NCI-H1105 (cell line): ENCODE measurements at regions not wholly inside any gene's neighbourhood (a gene's known extent, or its start where the extent isn't known, plus 50 kb on each side); places are given as distances from the start of the nearest gene placed in this dataset.
A peak's percentile ranks its signal among the peaks of the same experiment; 100 is the strongest.

Experiments used
- DNase-seq: peaks from one replicate; lab custom pipeline; 2025; lab: John Stamatoyannopoulos, UW

GRCh38 chr6:51250317-51250716, 431.6 kb downstream of the TFAP2B start:
- no peak for DNase-seq

DNA sequence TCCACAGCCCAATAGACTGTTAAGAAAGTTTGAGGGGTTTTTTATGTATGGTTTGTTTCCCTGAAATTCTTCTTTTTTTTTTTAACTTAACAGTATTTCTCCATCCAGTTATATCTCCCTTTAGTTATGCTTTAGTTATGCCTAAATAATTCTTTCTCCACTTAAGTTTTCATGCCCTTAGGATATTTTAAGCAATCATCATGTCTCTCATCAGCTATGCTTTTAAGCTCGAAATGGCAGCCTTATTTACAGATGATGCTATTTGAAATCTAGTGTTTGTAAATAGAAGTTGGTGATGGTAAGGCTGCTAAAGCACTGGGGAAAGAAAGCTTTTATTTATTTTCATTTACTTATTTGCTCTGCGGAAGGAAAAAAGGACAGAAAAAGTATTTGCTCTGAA, 439.3 kb downstream of the TFAP2B start:
- DNase-seq: no peak

- DNase-seq: no peak
These were observed 441.3 kb downstream of the TFAP2B start for GRCh38 chr6:51260003-51260402.

GRCh38 chr6:51261691-51262090, 443.0 kb downstream of the TFAP2B start:
- DNase-seq: no peak

- no peak for DNase-seq
These were observed 446.8 kb downstream of the TFAP2B start for GRCh38 chr6:51265426-51265825.

DNA sequence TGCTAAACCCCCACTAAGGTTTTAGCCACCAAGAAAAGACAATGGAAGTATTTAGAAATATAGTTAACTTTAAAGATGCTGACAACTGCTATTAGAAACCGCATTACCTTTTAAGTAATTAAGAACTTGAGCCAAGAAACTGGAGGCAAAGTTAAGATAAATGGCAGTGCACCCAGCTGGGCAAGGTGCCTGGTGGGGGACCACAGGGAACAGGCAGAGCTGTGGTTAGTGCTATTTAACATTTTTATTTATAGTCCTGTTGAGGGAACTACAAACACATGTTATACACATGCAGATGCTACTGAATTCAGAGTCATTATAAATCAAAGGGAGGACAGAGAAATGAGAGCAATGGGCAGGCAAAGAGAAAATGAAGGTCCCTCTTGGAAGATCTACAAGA, 447.9 kb downstream of the TFAP2B start:
- DNase-seq: no peak

- no peak for DNase-seq
These were observed 450.0 kb downstream of the TFAP2B start for GRCh38 chr6:51268666-51269065.

DNA sequence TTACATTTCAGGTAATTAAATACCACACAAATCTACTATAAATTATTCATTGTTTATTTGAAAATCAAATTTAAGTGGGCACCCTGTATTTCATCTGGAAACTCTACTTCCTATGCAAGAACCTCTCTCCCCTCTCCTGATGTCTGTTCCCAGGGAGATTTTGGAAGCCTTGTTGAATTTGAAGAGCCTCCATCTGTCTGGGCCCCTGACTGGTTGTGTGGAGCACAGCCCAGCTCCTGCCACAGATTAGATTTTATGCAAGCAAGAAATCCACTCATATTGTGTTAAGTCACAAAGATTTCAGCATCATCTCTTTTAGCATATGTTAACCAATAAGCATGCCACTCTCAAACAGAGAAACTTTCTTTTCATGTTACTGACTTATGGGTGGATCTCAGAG, 451.2 kb downstream of the TFAP2B start:
- DNase-seq: no peak

GRCh38 chr6:51271615-51272014, 452.9 kb downstream of the TFAP2B start:
- DNase-seq: no peak

DNA sequence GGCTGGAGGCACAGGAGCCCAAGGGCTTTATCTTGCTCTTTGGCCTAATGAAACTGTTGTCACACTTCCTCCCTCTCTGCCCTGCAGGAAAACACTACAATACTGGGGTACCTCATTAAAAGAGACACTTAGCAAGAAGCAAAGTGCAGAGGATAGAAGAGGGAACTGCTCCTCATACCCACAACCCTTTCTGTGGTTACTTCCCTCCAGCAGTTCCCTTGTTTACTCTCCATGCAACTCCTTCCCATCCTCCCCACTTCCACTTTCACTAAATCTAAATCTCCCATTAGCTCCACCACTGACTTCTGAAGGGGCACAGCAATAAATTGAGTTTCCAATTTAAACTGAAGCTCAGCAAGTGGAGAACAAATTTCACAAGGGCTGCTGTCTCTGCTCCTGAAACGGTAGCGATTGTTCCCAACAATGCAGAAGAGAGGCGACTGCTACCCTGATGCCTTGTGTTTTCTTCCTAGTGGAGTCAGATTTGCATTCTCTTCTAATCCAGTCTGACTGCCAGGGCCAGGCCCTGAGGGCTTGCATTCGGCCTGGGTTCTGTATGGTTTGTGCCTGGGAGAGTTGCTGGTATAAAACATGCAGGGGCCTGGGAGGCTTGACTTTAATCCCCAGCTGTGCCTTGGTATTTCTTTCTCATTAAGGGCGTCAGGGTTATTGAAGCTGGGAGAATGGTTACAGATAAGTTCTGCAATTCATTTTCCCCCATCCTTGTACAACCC, 454.7 kb downstream of the TFAP2B start:
- no peak for DNase-seq

DNA sequence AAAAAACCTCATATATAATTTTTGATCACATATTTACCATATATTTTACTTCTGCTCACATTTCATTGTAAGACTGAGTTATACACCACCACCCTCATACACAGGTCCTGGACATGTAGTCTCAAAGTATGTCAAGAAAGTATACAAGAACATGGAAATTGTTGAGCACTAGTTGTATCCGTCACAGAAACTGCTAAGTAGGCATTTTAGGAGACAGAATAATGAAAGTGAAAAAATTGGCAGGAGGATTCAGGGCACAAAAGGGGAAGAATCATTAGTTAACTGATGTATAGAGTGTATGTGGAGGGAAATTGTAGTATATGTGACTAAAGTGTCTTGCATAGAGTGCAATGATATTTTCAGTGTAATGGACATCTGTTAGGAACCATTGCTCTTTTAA, 458.8 kb downstream of the TFAP2B start:
- no peak for DNase-seq

- DNase-seq: no peak
These were observed 463.4 kb downstream of the TFAP2B start for GRCh38 chr6:51282026-51282425.

- no peak for DNase-seq
These were observed 465.2 kb downstream of the TFAP2B start for GRCh38 chr6:51283723-51284355.

GRCh38 chr6:51285876-51286275, 467.2 kb downstream of the TFAP2B start:
- no peak for DNase-seq

- DNase-seq: no peak
These were observed 470.4 kb downstream of the TFAP2B start for GRCh38 chr6:51289041-51289440.

GRCh38 chr6:51292659-51293058, 474.0 kb downstream of the TFAP2B start:
- DNase-seq: no peak

DNA sequence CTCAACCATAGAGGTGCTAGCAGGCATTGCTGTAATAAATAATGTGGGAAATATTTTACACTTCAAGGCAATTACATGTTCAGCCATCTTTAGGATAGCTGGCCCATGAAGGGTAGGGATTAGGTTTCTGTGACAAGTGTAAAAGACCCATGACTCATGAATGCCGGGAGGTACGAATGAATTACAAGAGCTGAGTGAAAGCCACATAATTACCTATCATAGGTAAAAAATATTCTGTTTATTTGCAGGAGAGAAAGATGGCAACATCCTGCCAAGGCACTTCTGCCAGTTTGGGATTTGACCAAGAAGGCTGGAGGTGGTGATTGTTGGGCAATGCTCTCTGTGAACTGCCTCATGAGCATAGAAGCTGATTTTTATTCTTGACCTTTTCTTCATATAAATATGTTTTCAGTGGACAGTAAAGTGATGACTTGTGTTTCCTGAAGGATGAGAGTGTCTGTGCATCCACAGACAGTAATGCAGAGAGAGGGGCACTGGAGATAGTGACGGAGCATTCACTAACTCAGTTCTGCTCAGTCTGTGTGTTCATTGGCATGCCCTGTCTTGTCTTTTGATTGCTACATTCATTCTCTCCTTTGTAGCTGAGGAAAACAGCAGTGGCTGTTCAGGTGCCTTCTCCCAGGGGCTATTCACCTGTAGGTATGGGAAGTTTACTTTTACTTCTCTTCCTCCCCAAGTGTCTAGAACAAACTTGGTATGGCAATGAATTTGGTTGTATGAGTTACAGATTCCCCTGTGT, 481.1 kb downstream of the TFAP2B start:
- peak; percentile 43 for DNase-seq

DNA sequence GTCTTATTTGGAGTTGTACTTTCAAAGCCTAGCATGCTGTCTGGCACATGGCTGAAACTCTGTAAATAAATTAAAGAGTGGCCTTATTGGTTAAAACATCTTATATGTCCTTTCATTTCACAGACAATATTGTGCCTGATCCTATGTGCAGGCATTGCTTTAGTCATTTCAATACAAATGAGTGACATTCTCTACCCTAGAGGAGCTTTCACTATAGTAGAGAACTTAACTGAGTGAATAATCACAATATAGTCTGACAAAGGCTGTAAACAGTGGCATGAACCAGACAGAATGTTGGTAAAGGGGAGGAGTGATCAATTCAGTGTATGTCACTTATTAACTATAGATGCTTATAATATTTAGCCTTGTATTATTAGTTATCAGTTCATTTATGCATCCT, 481.8 kb downstream of the TFAP2B start:
- DNase-seq: no peak

DNA sequence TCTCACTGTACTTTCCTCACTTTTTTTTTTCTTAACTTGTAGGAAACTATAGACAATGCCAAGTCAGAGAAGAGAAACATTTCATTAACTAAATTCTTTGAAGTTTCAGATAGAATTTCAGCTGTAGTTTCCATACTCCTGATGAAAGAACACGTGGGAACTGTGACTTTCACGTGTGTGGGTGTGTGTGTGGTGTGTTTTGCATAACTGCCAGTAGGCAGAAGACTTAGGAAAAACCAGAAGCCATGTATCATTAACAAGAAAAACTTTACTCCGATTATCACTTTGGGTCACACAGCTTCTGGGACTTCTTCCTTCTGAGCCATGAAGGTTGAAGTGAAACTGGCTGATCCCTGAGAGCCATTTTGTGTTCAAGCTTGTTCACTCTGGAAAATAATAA, 483.3 kb downstream of the TFAP2B start:
- no peak for DNase-seq

DNA sequence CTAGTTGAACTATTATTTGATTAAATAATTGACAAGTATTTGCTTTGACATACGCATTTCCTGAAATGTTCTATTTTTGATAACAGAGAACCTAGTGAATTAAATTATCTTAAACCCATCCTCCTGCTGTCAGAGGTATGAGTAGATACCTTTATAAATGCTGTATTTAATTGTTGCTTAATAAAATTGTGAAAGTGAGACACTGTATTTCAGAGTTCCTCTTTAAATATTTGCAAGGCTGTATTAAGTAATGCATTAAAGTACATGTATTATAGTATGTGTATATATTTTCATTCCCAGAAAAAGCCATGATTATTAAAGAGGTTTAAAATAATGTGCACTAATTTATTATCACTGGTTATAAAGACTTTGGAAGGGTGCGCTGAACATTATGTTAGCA, 483.8 kb downstream of the TFAP2B start:
- no peak for DNase-seq

DNA sequence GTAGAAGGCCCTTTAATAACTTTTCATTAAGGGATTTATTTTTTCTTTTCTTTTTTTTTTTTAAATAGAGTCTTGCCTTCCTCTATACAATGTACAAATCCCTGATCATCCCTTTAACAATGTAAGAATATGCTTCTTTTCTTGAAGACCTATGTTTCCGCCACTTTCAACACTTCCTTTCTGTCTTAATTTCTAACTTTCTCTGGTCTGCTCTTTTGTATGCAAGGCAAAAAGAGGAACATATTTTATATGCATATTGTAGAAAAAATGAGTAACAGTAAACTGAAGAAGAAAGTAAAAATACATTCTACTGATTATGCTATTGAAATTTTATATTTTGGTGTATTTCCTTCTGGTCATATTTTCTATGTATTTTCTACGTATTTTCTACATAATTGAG, 484.7 kb downstream of the TFAP2B start:
- DNase-seq: no peak

DNA sequence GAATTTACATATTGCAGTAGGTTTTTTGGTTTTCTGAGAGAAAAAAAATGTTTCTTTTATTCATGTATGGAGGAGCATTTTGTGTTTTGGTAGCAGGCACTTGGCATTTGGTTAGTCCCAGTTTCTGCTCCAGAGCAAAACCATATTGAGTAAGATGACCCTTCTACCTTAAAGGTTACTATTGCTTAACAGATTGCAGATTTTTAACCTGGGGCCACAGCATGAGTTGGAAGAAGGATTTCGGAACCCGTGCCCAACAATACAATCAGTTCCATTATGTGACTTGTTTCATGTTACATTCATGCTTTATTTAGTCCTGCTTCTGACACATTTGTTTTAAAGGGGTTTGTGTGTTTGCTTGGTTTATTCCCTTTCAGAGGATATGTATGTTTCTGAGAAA, 496.3 kb downstream of the TFAP2B start:
- no peak for DNase-seq

DNA sequence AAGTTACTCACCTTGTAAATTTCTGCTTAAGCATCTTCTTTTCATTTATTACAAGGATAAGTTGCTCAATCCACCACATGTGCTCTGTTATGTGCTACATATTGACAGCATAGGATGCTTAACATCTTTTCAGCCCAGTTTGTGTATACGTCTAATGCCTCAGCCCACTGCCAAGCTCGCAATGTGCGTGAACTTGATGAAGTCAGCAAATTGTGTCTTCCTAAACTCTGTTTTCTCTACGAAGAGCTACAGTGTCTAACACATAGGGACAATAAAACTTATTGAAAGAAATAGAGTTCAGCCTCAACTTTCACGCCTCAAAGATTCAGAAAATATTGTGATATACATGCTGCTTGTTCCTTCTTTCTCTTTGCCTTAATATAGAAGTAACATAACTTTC, 500.0 kb downstream of the TFAP2B start:
- DNase-seq: no peak
